Gastroesophageal sphincter (tissue), 3 donors: ENCODE measurements at regions not wholly inside any gene's neighbourhood (a gene's known extent, or its start where the extent isn't known, plus 50 kb on each side); places are given as distances from the start of the nearest gene placed in this dataset.

Experiments used
- POLR2A ChIP-seq, 2 donors: fragments of 450-650 bp; IDR thresholded peaks; one replicate each; pipeline ENCODE4 v1.6.1; 2017; ENCODE audit warnings: antibody characterized with exemption in 2 of 2, mild to moderate bottlenecking in 2 of 2, moderate library complexity in 1 of 2
- TF ChIP-seq, protein P1 (sequence below), 4 experiments: fragments of 200-600 bp in 2 of 4; fragments of 450-650 bp in 2 of 4; sonication (generic) in 1 of 4; IDR thresholded peaks; one replicate each; pipeline ENCODE4 v1.5.1; 2017 to 2019; ENCODE audit warnings: antibody characterized with exemption in 4 of 4, mild to moderate bottlenecking in 2 of 4, moderate library complexity in 2 of 4

DNA sequence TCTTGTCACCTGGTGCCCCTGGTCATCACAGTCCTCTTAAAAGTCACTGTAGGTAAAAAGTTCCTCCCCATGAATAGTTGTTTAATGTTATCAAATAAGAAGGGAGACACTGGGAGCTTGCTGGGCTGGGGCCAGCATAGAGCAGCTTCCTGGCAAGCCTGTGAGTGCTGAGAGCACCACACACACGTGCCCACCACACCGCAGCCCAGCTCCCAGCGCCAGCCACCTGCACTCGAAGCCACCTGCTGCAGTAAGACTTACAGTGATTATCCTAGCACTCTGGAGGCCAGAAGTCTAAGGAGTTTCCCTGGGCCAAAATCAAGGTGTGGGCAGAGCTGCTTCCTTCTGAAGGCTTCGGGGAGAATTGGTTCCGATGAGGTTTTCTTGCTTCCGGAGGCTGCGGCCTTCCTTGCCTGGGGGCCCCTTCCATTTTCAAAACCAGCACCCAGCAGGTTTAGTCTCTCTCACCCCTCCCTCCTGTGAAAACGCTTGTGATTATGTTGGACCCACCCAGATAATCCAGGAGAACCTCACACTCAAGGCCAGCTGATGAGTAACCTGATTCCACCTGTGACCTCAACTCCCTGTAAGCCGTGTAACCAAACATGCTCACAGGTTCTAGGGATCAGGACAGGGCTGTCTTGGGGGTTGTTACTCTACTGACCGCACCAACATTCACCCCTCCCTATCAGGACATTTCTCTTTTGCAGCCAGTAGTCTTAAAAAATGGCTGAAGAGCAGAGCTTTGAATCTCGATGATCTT, 687.2 kb downstream of the TBC1D22A start:
- TF ChIP-seq, protein P1, sequence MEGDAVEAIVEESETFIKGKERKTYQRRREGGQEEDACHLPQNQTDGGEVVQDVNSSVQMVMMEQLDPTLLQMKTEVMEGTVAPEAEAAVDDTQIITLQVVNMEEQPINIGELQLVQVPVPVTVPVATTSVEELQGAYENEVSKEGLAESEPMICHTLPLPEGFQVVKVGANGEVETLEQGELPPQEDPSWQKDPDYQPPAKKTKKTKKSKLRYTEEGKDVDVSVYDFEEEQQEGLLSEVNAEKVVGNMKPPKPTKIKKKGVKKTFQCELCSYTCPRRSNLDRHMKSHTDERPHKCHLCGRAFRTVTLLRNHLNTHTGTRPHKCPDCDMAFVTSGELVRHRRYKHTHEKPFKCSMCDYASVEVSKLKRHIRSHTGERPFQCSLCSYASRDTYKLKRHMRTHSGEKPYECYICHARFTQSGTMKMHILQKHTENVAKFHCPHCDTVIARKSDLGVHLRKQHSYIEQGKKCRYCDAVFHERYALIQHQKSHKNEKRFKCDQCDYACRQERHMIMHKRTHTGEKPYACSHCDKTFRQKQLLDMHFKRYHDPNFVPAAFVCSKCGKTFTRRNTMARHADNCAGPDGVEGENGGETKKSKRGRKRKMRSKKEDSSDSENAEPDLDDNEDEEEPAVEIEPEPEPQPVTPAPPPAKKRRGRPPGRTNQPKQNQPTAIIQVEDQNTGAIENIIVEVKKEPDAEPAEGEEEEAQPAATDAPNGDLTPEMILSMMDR (IDR thresholded peaks at IDR 0.05): no peak
- TF ChIP-seq POLR2A (IDR thresholded peaks at IDR 0.05): no peak
